GM12892 (cell line): ENCODE measurements at regions not wholly inside any gene's neighbourhood (a gene's known extent, or its start where the extent isn't known, plus 50 kb on each side); places are given as distances from the start of the nearest gene placed in this dataset.

Experiments used
- POLR2A ChIP-seq: IDR thresholded peaks from 2 replicates; pipeline ENCODE4 v1.6.1; 2011; ENCODE audit warnings: low read depth, low read length, control low read depth
- POLR2AphosphoS5 ChIP-seq: IDR thresholded peaks from 2 replicates; pipeline ENCODE4 v1.6.1; 2011; ENCODE audit warnings: low read depth, low read length, control low read depth
- TAF1 ChIP-seq: IDR thresholded peaks from 2 replicates; pipeline ENCODE4 v1.6.1; 2011; ENCODE audit warnings: low read depth, mild to moderate bottlenecking, control low read depth, low read length, borderline replicate concordance

DNA sequence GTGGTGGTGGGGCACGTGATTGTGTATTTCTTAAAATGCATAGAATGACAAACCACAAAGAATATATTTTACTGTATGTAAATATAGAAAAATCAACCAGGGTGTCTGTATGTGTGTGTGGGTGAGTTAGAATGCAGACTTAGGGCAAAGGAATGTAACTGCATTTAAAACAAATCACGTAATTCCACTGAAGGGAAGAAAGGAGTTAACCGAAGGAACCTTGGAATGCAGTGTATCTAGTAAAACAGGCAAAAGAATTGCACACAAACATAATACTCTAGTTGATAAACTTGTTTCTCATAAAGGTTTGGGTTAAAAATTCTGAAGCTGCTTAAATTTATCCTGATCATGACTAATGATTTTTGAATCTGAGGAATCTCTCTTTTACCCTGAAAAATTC, 134.9 kb downstream of the ADRA2A start:
- TF ChIP-seq POLR2AphosphoS5 (no peak), POLR2A (no peak), TAF1 (no peak)
